HG03520 (cell line): ENCODE measurements at regions not wholly inside any gene's neighbourhood (a gene's known extent, or its start where the extent isn't known, plus 50 kb on each side); places are given as distances from the start of the nearest gene placed in this dataset.
"Not testable (repeated sequence)": the region's sequence is repeated elsewhere in the genome, so short reads cannot be mapped to it uniquely, and the experiment has no call there.

Experiments used
- ATAC-seq: cut with Tn5 transposase; IDR thresholded peaks from one replicate; pipeline ENCODE4 v1.9.1; 2021; ENCODE audit warnings: mild to moderate bottlenecking, moderate library complexity; ENCODE audit not compliant: unreplicated experiment

DNA sequence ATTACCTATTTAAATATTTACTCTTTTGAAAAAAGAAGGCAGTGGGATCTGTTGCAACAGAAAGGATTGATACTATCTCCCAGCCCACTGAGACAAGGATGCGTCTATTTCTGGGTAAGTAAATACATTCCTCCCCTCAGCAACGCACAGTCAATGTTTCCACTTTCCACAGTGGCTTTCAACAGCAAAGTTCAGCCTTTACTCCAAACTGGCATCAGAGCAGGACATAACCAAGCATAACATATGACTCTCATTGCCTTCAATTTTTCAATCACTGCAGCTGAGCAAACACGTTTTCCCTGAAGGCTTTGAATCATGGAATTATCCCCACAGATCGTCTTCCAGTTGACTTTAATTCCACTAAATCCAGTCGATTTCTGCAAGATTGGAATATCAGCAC lies 160.3 kb upstream of the FRG1 start:
- no peak for ATAC-seq

DNA sequence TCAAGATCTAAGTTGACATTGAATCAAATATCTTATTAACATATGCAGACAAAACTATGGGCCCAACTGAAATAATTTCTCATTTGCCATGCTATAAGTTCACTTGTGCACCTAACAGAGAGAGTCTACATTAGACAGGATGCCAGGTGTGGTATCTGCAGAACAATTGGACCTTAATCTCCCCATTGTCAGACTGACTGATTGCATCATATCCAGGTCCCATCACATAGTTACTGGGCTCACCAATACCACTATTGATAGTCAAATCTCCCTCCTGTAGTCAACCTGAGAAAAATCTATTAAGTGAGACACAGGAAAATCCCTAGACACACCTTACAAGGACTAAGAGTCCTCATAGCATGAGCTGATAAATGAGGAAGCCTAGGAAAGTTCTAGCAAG lies 156.0 kb upstream of the FRG1 start:
- ATAC-seq, result no peak

GRCh38 chr4:189785257-189785656 lies 155.4 kb upstream of the FRG1 start:
- ATAC-seq, result no peak

GRCh38 chr4:189786447-189786846 lies 154.2 kb upstream of the FRG1 start:
- ATAC-seq, result no peak

DNA sequence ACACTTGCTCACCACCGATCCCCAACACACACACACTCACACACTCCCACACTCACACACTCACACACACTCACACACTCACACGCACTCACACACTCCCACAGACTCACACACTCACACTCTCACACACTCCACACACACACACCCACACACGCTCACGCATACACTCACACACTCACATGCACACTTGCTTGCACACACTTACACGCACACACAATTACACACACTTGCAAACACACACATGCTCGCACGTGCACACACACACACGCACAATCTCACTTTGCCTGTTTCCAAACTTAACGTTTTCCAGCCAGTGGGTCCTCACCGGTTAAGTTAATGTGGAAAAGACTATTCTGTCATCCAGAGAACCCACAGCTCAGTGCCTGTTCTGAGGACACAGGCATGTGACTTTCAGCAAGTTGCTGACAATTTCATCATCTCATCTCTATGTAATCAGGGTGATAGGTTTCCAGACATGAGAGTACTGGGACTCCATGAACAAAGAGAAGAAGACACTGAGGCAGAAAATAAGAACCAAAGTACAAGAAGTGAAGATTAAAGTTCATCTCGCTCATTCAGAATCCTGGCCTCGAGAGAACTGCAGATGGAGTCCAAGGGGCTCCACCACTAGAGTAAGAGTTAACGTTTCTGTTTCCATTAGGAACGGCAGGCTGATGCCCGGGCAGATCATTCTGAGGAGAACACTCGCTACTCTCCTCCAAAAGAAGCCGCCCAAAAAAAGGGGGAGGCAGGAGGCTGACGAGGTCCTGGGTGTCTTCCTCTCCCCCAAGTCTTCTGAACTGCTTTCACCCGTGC lies 153.2 kb upstream of the FRG1 start:
- ATAC-seq, result no peak

DNA sequence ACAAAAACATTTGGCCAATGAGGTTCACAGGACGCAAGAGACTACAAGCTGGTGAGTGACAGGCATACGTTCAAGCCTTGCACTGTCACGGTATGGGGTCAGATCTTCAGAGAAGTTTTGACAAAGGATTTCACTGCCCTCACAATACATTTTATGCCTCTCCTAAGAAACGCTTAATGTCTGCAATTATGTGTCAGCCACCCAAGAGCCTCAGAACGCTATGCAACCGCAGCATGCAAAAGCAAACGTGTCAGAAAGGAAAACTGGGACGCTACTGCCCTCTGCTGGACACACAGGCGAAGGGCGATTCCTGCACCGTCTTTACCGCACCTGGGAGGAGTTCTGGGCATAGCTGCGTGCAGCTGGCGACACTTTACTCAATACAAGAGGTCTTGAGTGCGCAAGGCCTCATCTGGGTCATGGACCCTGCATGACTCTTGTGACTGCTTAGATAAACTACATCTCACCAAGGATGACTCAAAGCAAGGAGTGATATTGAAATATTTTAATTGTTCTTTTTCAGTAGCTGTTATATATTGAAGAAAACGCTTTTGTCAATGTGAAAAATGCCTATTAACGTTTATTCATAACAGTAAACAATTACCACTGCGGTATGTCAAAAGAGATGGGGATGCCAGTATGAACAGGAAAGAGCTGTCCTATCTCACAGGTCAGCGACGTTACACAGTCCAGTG lies 147.6 kb upstream of the FRG1 start:
- peak; percentile 90 for ATAC-seq

GRCh38 chr4:189800545-189801088 lies 140.1 kb upstream of the FRG1 start:
- no peak for ATAC-seq

GRCh38 chr4:189802884-189803283 lies 137.8 kb upstream of the FRG1 start:
- no peak for ATAC-seq

DNA sequence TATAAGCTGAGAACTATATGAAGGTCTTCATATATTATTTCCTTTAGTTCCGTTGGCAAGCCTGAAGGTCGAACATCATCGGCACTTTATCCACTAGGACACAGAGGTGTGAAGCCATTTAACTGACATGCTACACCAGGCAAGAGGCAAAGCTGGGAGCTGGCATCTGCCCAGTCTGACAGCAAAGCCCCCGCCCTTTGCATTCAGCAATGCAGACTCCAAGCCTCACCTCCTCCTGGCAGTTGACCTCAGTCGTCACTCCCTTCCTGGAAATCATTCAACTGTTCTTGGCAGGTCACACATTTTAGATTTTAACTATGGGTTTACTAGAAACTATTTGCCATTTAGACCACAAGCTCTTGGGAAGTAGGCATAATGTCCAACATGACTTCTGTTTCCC lies 135.8 kb upstream of the FRG1 start:
- no peak for ATAC-seq

DNA sequence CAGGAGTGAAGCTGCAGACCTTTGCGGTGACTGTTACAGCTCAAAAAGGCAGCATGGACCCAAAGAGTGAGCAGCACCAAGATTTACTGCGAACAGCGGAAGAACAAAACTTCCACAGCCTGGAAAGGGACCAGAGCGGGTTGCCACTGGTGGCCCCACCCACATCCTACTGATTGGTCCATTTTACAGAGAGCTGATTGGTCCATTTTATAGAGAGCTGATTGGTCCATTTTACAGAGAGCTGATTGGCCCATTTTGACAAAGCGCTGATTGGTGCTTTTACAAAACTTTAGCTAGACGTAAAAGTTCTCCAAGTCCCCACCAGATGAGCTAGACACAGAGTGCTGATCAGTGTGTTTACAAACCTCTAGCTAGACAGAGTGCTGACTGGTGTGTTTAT lies 134.2 kb upstream of the FRG1 start:
- ATAC-seq, result no peak

- ATAC-seq, result no peak
Observed at GRCh38 chr4:189807031-189807430, 133.6 kb upstream of the FRG1 start.

- ATAC-seq, result no peak
Observed at GRCh38 chr4:189809241-189809735, 131.4 kb upstream of the FRG1 start.

GRCh38 chr4:189809839-189810238 lies 130.8 kb upstream of the FRG1 start:
- ATAC-seq, result no peak

DNA sequence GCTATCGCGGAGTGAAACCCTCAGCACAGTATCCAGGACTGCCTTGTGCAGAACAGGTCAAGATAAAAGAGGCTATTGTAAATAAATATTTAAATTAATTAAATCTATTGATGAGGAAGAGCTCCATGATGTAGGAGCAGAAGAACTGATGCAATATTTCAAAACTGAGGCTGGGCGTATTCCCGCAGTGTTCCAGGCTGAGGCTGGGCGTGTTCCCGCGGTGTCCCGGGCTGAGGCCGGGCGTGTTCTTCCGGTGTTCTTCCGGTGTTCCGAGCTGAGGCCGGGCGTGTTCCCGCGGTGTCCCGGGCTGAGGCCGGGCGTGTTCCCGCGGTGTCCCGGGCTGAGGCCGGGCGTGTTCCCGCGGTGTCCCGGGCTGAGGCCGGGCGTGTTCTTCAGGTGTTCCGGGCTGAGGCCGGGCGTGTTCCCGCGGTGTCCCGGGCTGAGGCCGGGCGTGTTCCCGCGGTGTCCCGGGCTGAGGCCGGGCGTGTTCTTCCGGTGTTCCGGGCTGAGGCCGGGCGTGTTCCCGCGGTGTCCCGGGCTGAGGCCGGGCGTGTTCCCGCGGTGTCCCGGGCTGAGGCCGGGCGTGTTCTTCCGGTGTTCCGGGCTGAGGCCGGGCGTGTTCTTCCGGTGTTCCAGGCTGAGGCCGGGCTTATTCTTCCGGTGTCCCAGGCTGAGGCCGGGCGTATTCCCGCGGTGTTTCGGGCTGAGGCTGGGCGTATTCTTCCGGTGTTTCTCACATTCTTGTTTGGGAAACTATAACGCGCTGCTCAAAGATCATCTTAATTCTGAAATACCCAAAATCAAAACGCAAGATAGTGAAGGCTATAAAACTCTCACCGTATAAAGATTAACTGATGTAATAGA lies 130.1 kb upstream of the FRG1 start:
- ATAC-seq, result not testable (repeated sequence)

GRCh38 chr4:189815404-189816192 lies 125.1 kb upstream of the FRG1 start:
- no peak for ATAC-seq

- no peak for ATAC-seq
Observed at GRCh38 chr4:189822326-189822725, 118.3 kb upstream of the FRG1 start.

GRCh38 chr4:189823591-189823990 lies 117.1 kb upstream of the FRG1 start:
- ATAC-seq, result no peak

DNA sequence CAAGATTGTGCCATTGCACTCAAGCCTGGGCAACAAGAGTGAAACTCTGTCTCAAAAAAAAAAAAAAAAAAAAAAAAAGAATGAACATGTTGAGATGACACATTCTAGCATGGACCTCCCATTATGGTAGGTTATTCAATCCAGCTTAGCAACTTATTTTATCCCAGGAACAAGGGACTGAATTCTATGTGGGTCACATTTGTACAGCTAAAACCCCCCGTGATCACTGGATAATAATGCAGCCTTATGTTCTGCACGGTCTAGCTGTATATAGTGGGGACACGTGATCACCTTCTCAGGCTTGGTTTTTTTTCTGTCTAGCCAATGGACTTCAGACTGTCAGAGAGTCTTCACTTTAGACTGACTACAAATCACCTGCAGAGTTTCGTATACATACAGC lies 115.2 kb upstream of the FRG1 start:
- no peak for ATAC-seq

DNA sequence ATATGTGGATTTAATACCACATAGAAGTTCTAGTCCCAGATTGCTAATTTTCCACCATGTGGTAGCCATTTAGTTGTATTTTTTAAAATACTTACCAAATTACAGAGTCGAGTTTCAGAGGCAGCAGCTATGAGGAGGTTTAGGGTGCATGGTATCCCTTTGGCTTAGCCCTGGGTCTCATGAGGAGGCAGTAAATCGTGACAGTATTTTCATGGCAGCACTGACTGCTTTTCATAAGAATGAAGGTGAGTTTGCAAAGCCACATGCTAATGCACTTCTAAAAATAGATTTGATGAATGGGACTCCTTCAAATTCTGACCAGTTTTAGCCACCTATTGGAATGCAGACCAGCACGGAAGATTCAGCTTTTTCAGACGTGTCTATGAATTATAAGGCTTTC lies 114.0 kb upstream of the FRG1 start:
- no peak for ATAC-seq

DNA sequence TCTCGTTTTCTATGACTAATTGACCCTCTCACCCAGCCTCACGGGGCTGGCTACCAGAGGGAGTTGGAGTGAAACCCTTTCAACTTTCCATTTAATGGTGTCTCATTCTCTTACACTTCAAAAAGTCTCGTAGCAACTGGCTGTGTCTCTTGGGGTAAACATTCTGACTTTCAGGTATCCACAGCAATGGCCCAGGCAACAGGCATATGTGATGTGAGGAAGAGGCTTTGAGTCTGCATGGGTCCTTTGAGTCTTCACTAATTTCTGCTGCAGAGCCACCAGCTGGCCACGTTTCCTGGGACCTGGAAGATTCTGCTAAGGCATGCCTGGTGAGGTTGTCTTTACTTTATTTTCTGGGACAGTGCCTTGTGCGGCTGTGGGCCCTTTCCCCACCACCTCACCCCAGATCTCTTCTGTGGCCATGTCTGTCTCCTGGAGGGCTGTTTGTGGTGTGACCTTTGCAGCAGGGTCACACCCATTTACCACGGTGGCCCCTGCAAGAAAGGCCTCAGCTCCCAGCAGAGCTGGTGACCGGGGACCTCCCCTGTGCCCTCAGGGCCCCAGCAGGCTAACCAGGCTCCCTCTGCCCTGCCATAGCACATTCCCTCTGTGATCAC lies 112.5 kb upstream of the FRG1 start:
- no peak for ATAC-seq
